GM15510 (cell line): ENCODE measurements at regions not wholly inside any gene's neighbourhood (a gene's known extent, or its start where the extent isn't known, plus 50 kb on each side); places are given as distances from the start of the nearest gene placed in this dataset.

ENCODE experiments used
- POLR2A ChIP-seq: IDR thresholded peaks from 3 replicates; pipeline ENCODE4 v1.6.1; 2011; ENCODE audit warnings: borderline replicate concordance; ENCODE audit not compliant: insufficient read length; ENCODE audit errors: extremely low read depth

GRCh38 chr6:113647143-113647889, 209.8 kb upstream of the MARCKS start:
- TF ChIP-seq POLR2A = no peak

DNA sequence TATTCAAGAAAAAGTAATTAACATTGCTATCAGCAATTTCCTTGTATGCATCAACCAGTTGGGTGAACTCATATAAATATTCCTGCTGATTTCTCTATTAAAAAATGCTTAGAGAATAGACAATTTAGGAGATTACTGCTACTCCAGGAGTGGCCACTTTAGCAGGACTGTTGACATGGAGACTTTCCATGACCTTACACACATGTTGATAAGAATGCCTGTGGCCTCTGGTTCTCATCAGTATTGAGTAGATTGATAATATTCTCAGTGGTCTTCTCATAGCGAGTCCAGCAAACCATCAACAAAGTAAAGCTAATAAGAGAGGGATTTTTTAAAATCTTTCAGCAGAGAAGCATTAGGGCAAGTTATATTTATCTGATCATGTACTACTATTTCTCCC, 208.4 kb upstream of the MARCKS start:
- TF ChIP-seq POLR2A = no peak

DNA sequence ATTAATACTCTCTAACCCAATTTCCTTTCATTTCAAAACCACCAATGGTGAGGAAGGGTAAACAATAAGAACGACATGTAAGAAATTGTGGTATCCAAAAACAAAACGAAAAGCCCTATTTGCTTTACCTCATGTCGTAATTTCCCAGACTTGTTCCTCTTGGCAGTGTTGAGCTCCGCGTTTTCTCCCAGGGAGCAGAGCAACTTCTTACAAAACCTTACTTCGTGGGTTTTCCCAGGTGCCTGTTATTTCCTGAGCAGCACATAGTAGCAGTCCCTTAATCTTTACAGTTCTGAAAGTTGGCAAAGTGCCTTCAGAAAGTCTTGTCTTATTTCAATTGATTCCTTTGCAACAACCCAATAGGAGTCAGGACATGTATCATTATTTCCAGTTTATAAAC, 207.9 kb upstream of the MARCKS start:
- TF ChIP-seq POLR2A = no peak

- no peak for TF ChIP-seq POLR2A
Measured at GRCh38 chr6:113649880-113650609, 207.1 kb upstream of the MARCKS start.

DNA sequence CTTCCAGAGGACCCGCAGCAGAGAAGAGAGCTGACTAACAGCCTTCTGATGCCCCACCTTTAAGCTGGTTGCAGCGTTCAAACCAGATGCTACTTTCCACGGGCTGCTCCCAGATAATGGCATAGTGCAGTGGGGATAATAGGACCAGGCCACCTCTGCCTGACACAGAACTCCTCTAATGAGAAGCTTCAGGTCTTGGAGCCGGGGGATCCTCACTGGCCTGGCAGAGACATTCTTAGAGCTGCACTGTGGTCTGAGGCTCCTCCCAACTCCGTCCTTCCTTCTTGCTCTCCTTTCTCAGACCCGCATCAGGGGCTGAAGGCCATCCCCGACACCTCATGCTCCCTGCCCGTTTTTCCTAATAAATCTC, 206.6 kb upstream of the MARCKS start:
- TF ChIP-seq POLR2A = no peak

GRCh38 chr6:113651120-113651519, 206.0 kb upstream of the MARCKS start:
- no peak for TF ChIP-seq POLR2A

- TF ChIP-seq POLR2A = no peak
Measured at GRCh38 chr6:113651920-113652319, 205.2 kb upstream of the MARCKS start.

- no peak for TF ChIP-seq POLR2A
Measured at GRCh38 chr6:113653275-113653674, 203.9 kb upstream of the MARCKS start.

- no peak for TF ChIP-seq POLR2A
Measured at GRCh38 chr6:113654396-113654795, 202.7 kb upstream of the MARCKS start.

DNA sequence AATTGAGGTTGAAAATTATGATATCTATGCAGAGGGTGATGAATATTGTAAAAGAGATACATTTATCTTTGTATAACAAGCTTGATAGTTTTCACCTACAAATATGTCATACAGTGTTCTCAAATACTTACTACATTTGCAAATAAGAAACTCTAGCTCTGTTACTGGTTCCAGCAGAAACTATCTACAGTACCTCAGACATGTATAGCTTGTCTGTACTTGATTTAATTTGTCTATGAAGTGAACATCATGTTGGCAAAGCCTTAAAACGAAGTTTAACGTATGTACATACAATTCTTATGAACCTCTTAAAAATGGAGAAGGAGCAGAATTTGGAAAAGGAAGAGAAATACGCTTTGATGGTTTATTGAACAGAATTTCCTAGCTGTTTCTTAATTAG, 201.4 kb upstream of the MARCKS start:
- TF ChIP-seq POLR2A = no peak

GRCh38 chr6:113659762-113660404, 197.3 kb upstream of the MARCKS start:
- TF ChIP-seq POLR2A = no peak

GRCh38 chr6:113660819-113661218, 196.3 kb upstream of the MARCKS start:
- TF ChIP-seq POLR2A = no peak

DNA sequence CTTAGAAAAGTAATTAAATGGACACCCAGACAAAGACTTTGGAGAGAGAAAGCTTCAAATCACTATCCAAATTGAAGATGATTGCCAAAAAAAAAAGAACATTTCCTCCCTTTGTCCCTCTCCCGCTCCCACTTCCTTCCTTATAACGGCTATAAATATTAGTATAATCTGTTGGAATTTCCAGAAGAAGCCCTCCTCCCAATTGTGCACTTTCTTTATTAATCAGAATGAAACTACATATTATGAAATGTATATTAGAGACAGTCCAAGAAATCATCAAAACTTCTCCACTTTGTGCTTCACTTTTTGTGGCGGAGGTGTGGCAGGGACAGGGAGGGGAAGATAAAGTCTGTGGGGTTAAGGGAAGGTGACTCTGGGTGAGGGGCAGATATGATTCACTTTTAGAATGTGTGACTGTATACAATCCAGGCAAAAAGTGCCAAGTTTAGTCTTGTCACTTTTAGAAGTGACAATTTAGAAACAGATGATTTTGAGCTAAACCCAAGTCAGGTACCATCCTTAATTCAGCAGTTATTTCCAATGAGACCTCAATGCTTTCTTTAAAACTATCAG, 195.0 kb upstream of the MARCKS start:
- no peak for TF ChIP-seq POLR2A

DNA sequence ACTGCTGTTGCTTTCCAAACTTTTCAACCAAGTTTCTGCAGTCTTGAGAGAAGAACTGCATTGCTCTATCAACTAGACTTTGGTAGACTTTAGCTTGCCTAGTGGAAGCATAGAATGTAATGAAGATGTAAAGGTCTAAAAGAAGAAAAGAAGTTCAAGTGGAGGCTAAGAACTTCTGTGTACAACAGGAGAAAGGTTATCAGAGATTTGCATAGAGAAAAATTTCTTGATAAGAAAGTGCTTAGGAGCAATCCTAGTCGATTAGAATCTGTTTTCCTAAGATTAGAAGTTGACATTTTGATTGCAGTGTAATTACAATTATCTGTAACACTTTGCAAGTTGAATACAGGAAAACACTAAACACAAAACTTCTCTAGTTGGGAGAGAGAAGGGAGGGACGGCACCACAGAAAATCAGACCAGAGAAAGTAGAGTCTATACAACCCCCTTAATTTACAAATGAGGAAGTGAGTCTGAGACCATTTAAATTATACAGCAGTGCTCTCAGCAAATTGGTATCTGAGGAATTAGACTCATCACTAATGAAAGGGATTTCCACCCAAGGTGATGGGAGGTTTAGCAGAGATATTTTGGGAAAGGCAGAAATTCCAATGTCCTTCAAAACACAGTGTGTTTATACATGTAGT, 194.3 kb upstream of the MARCKS start:
- TF ChIP-seq POLR2A = no peak

GRCh38 chr6:113664909-113665308, 192.2 kb upstream of the MARCKS start:
- no peak for TF ChIP-seq POLR2A
